H7 (cell line): ENCODE measurements at regions not wholly inside any gene's neighbourhood (a gene's known extent, or its start where the extent isn't known, plus 50 kb on each side); places are given as distances from the start of the nearest gene placed in this dataset.

ENCODE experiments used
- DNase-seq: peaks from one replicate; pipeline ENCODE4 v3.0.0; 2012
- H3K27me3 ChIP-seq: 2 replicates; pipeline ENCODE4 v1.6.0; 2011; ENCODE audit warnings: mild to moderate bottlenecking, low read length; ENCODE audit not compliant: control insufficient read depth, insufficient read depth
- H3K36me3 ChIP-seq: replicated peaks from 2 replicates; pipeline ENCODE4 v1.5.1; 2011; ENCODE audit warnings: low read length; ENCODE audit not compliant: control insufficient read depth, insufficient read depth
- H3K4me3 ChIP-seq: 2 replicates; pipeline ENCODE4 v1.5.1; 2011; ENCODE audit warnings: low read depth, mild to moderate bottlenecking, control low read depth, low read length, moderate library complexity; ENCODE audit not compliant: insufficient read depth

DNA sequence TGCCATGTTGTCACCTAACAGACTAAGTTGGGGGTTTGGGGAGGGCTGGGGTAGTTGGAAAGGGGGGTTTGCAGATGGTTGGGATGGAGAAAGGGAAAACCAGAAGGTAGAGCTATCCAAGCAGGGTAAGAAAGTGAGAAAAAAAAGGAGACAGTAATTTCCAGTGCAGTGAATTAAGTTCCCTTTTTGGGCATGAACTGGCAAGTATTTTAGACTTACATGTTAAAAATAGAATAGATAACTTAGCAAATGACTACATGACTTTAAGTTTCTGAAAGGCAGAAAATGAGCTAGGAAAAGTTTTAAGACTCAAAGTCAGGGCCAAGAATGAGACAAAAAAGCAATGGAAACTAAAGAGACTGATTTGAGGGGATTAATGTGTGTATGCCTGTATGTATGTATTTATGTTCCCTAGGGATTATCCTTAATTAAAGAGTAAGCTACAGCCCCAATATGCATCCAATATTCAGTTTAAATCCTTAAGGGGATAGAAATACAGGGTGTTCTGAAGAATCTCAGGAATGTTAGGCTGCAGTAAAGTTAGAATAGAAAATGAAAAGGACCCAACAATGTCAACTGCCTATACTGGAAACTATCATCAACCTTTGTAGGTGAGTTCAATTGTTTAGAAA, 285.2 kb upstream of the MME start:
- Histone ChIP-seq H3K36me3 (no peaks in the 10 kb centered on the region), H3K27me3 (no peaks in the 10 kb centered on the region), H3K4me3 (no peak overlapping the region)
- DNase-seq, result no peak

DNA sequence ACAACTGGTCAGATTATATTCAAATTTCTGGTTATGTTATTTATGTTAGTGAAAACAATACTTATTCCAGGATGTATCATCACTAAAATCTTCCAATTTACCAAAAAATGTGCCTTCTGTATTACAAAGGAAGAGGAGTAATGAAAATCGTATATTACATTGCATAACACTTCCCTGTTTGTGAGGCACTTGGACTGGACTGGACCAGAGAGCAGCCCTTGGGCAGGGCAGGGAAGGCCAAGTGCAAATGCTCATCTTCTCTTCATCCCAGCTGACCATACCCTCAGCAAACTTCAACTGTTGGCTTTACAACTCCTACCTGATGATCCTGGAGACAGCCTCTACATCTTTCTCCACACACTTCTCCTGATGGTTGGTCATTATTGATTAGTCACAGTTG, 285.7 kb upstream of the MME start:
- DNase-seq, result no peak
- no peak overlapping the region for H3K4me3 ChIP-seq
- H3K27me3 ChIP-seq, result no peaks in the 10 kb centered on the region
- no peaks in the 10 kb centered on the region for H3K36me3 ChIP-seq

DNA sequence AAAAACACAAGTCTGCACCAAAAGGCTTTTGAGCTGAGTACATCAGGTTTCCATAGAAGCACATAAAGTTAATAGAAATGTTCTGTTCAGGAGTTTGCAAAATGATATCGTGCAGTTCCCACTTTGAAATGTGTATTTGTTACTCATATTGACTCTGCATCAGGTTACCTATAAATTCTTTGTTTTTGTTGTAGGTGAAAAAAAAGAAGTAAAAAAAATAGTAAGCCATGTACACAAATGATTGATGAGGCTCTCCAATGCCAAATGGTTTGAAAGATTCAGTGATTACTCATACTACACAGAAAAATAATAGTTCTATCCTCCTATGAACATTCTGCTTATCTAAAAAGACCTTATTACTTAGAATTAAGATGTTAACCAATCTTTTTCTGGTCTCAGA, 287.3 kb upstream of the MME start:
- DNase-seq, result no peak
- Histone ChIP-seq H3K27me3 (no peaks in the 10 kb centered on the region), H3K36me3 (no peaks in the 10 kb centered on the region)

DNA sequence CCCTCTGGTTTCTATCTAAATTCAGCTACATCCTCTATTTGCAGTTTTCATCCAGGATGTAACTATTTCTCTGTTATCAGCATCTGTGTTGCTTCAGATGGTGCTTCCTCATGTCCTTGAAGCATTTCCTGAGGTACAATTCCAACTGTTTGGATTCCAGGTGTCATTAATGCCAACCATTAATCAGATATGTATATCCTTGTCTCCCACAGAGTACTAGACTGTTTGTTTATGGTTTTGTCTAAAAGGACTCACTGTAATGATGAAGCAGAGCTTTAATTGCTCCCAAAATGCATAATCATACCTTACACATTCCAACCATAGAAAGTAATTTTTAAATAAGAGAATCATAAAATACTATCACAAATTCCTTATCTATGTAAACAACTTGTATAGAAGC, 288.5 kb upstream of the MME start:
- DNase-seq, result no peak
- Histone ChIP-seq H3K27me3 (no peaks in the 10 kb centered on the region), H3K36me3 (no peaks in the 10 kb centered on the region), H3K4me3 (no peak overlapping the region)

More for the DNA sequence above, 287.3 kb upstream of the MME start:
- no peak overlapping the region for H3K4me3 ChIP-seq

DNA sequence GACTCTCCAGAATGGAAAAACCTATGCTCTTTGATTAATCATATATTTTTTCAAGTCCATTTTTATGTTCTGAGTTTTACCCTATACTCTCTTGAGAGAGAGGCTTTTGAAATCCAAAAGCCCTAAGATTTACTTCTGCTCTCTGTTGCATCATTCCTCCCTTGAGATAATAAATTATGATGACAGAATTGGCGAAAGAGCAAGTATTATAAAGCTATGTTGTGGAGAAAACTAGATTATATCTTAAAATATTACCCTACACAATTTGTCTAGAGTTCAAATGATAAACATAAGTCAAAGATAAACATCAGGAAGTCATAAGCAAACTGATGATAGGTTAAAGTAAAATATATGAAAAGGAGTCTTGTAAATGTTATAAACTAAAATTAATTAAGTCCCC, 293.4 kb upstream of the MME start:
- no peak for DNase-seq
- Histone ChIP-seq H3K27me3 (no peaks in the 10 kb centered on the region), H3K36me3 (no peaks in the 10 kb centered on the region), H3K4me3 (no peak overlapping the region)

DNA sequence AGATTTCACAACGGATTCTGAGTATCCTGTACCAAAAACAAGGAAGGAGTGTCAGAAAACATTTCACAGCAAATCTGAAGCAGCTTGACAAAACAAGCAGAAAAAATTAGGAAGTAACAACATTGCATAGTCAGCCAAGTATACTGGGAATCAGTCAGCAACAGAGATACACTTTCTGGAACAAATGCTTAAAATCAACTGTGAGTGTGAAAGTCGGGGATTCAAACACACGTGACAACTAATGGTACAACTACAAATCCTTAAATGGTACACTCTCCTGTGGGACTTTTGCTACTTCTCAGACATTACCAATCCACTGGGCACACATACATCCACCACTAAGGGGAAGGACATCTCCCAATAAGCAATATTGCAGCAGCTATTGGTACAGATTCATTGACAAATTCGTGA, 296.6 kb upstream of the MME start:
- no peak for DNase-seq
- no peaks in the 10 kb centered on the region for H3K36me3 ChIP-seq

DNA sequence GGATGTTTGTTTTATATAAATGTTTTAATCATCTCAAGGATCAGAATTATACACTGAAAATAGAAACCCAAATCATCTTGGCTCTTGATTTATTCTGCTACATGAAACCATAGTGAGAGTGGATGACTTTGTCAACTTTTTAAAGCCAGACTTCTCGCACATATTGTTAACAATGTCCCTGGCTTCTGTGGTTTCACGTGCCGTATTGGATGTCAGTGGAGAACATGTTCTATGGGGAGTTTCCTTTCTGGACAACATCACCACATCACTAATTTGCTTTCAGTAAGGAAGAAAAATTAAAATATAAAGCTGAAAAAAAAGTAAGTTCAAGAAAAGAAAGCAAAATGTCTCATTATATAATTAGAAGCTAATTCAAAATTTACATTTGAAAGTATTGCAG, 297.1 kb upstream of the MME start:
- Histone ChIP-seq H3K4me3 (no peak overlapping the region), H3K36me3 (no peaks in the 10 kb centered on the region), H3K27me3 (no peaks in the 10 kb centered on the region)
- no peak for DNase-seq

More for the DNA sequence above, 296.6 kb upstream of the MME start:
- Histone ChIP-seq H3K27me3 (no peaks in the 10 kb centered on the region), H3K4me3 (no peak overlapping the region)

DNA sequence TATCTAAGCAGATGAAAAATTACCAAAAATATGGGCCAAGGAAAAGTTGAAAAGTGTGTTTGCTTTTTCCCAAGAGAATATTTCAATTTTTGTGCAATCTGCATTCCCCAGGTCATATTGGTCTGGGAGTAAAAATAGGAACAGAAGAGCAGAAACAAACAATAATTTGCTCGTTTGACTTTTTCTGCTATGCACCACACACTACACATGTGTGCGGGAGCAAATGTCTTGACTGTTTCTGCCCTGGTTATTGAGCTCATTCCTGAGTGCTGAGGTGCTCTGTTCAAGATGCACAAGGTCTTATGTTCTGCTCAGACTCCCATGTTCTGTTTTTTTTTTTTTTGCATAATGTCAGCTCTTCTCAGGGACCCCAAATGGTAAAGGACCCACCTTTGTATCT, 298.0 kb upstream of the MME start:
- Histone ChIP-seq H3K4me3 (no peak overlapping the region), H3K27me3 (no peaks in the 10 kb centered on the region), H3K36me3 (no peaks in the 10 kb centered on the region)
- DNase-seq, result no peak

DNA sequence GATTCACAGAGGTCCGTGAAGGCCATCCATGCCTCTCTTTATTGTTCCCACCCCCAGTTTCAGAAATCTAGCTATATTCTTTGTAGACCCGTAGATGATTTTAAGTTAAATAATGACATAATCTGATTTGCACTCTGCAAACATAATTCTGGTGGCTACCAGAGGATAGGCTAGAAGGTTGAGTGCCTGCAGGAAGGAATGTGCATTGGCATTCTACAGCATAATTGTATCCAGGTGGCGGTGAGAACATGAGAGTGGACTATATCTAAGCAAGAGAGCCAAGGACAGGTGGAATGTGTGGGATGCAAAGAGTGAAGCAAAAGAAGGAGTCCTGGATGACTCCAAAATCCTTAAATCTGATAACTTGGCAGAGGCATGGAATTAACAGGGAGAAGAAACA, 298.5 kb upstream of the MME start:
- DNase-seq, result no peak
- Histone ChIP-seq H3K36me3 (no peaks in the 10 kb centered on the region), H3K27me3 (no peaks in the 10 kb centered on the region), H3K4me3 (no peak overlapping the region)

DNA sequence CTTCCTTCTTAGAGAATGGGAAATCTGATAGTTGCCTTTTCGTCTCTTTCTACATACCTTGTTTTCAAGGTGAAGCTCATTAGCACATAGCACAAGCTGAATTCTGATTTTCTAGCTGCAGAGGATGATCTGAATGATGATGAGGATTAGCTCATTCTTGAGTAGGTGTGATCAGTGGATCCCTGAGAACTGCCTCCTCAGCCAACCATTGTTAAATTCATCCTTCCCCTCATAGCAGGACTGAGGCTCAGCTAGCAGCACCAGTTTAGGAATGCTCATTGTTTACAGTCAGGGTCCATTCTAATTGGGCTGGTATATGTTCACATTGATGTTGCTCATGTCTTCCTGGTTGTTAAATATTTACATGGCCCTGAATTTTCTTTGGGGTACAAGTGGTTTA, 299.9 kb upstream of the MME start:
- DNase-seq, result no peak
- Histone ChIP-seq H3K4me3 (no peak overlapping the region), H3K36me3 (no peaks in the 10 kb centered on the region), H3K27me3 (no peaks in the 10 kb centered on the region)

DNA sequence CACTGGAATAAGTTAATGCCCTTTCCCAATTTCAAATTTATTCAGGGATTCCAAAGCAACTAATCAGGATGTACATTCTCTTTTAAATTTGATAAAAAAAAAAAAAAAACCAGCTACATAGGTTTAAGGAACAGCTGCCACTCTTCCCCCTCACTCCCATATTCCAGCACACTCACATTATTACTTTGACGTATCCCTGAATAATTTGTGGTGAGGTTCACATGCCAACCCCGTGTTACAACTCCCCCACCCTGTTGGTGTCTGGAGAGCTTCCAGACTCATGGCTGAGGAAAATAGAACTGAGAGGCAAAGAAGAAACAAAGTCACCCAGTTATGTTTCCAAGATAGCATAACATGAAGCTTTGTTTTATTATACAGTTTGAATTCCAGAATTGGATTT, 300.5 kb upstream of the MME start:
- no peaks in the 10 kb centered on the region for H3K27me3 ChIP-seq
- H3K4me3 ChIP-seq, result no peak overlapping the region
- H3K36me3 ChIP-seq, result no peaks in the 10 kb centered on the region
- no peak for DNase-seq

DNA sequence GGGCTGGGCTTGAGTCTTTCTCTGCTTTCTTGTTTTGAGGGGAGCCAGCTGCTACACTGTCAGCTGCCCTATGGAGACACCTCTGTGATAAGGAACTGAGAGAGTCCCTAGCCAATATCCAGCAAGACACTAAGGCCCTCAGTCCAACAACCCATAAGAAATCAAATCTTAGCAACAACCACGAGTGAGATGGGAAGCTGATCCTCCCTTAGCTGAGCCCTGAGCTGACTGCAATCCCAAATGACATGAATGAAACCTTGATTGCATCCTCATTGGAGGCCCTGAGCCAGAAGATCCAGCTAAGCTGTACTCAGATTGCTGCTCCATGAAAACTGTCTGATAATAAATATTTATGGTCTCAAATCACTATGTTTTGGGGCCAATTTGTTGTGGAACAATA, 302.1 kb upstream of the MME start:
- no peaks in the 10 kb centered on the region for H3K27me3 ChIP-seq
- no peaks in the 10 kb centered on the region for H3K36me3 ChIP-seq
- H3K4me3 ChIP-seq, result no peak overlapping the region
- no peak for DNase-seq

DNA sequence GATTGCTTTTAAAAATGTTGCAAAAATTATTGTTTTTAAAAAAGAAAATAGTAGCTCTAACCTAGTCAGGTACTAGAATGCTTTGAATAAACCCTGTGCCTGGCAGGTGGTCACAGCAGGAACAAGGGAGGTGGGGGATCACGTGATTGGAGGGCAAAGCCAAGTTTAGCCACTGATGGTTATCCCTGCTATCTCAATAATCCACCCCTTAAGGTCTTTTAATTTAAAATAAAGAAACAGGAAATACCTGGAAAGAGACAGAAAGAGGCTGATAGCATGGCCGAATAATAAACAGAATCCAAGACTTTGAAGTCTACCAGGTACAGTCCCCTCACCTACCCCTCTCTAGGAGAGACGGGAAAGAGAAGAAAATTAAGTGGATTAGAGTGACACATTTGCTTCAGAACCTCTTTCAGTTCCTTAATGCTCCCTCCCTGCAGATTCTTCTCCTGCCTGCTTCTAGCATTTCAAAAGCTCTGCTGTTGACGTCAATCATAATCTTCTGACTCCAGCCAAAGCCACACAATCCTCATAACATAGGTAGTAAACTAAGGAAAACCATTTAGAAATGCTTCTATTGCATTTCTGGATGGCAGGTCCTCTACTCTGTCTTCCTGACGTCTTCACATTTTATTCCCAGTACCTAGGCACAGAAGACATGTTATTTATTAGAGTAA, 303.4 kb upstream of the MME start:
- no peaks in the 10 kb centered on the region for H3K36me3 ChIP-seq
- no peak overlapping the region for H3K4me3 ChIP-seq
- DNase-seq, result no peak
- H3K27me3 ChIP-seq, result no peaks in the 10 kb centered on the region

DNA sequence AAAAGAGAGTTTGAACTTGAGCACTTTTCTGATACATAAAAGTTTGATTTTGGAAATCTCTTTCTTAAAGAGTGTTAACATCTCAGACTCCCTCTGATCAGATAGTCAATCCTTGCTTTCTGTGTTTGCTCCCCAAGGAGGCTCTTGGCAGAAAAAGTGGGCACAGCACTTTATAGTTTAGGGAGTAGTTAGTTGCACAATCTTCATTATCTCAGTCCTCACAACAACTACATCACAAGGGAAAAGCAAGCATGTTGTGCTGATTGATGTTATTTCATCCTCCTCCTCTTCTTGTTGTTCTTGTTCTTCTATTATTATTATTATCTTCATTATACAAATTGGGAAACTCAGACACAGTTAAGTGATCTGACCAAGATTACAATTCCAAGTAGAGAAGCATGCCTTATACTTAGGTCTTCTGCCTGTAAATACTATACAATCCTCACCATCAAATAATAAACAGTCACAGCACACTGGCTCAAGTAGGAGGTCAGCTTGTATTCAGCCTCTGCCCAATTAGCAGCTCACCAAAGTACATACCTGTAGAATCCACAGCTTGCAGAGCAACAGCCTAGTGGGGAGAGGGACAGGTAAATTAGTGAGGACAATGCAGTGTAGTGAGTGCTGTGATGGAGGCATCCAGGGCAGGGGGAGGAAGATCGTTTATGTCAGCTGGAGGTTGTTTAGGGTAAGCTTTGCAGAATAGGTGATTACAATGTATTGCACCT, 304.1 kb upstream of the MME start:
- peak; percentile 25 for DNase-seq
- Histone ChIP-seq H3K4me3 (no peak overlapping the region), H3K27me3 (no peaks in the 10 kb centered on the region), H3K36me3 (no peaks in the 10 kb centered on the region)

DNA sequence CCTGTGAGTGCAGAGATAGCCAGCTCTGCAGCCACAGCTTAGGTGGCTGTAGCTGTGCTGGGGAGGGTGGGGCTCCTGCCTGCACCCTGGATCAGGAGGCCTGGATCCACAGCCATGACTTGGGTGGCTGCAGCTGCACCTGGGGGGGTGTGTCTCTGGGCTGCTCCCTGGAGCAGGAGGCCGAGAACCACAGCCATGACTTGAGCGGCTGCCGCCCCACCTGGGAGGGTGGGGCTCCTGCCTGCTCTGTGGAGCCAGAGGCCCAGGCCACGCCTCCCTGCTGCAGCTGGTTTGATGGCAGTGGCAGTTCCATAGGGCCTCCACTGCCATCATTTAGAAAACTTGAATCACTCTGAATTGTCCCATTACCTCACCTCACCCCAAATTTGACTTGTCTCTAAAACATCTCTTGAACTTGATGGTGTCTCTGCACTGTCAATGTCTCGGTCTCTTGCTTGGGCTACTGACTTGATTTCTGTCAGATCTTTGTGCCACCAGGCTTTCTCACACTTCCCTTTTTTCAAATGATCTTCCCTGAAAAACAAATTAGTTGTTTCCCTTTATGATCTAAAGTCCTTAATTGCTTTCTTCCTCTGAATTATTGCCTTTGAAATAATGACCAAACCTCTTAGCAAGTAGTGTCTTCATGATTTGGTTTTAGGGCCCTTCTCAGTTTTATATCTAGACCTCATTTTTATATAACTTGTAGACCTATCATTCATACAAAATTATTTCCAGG, 313.2 kb upstream of the MME start:
- Histone ChIP-seq H3K36me3 (no peaks in the 10 kb centered on the region), H3K27me3 (no peaks in the 10 kb centered on the region), H3K4me3 (no peak overlapping the region)
- peak; percentile 23 for DNase-seq
